HG03432 (cell line): ENCODE measurements at regions not wholly inside any gene's neighbourhood (a gene's known extent, or its start where the extent isn't known, plus 50 kb on each side); places are given as distances from the start of the nearest gene placed in this dataset.
"Not testable (repeated sequence)": the region's sequence is repeated elsewhere in the genome, so short reads cannot be mapped to it uniquely, and the experiment has no call there.

Source experiments
- ATAC-seq: cut with Tn5 transposase; IDR thresholded peaks from one replicate; pipeline ENCODE4 v1.9.1; 2021; ENCODE audit warnings: mild to moderate bottlenecking, moderate library complexity; ENCODE audit not compliant: unreplicated experiment

GRCh38 chr15:31217566-31218270 lies 108.9 kb upstream of the KLF13 start:
- ATAC-seq = no peak

GRCh38 chr15:31219221-31219620 lies 107.4 kb upstream of the KLF13 start:
- ATAC-seq = no peak

GRCh38 chr15:31221936-31222515 lies 104.6 kb upstream of the KLF13 start:
- ATAC-seq = no peak

- ATAC-seq = no peak
Measured at GRCh38 chr15:31222773-31223341, 103.8 kb upstream of the KLF13 start.

GRCh38 chr15:31223478-31224350 lies 102.9 kb upstream of the KLF13 start:
- no peak for ATAC-seq

GRCh38 chr15:31224661-31225060 lies 102.0 kb upstream of the KLF13 start:
- not testable (repeated sequence) for ATAC-seq

- ATAC-seq = no peak
Measured at GRCh38 chr15:31225356-31225955, 101.2 kb upstream of the KLF13 start.

- ATAC-seq = no peak
Measured at GRCh38 chr15:31226021-31226420, 100.6 kb upstream of the KLF13 start.

- no peak for ATAC-seq
Measured at GRCh38 chr15:31227235-31227634, 99.4 kb upstream of the KLF13 start.

GRCh38 chr15:31228011-31228484 lies 98.6 kb upstream of the KLF13 start:
- ATAC-seq = no peak

GRCh38 chr15:31228980-31229826 lies 97.4 kb upstream of the KLF13 start:
- peak; percentile 72 for ATAC-seq

- ATAC-seq = peak; percentile 77
Measured at GRCh38 chr15:31230630-31231485, 95.8 kb upstream of the KLF13 start.

GRCh38 chr15:31234815-31235214 lies 91.8 kb upstream of the KLF13 start:
- ATAC-seq = no peak

- ATAC-seq = peak; percentile 59
Measured at GRCh38 chr15:31235311-31236183, 91.1 kb upstream of the KLF13 start.

GRCh38 chr15:31236184-31237042 lies 90.2 kb upstream of the KLF13 start:
- peak; percentile 63 for ATAC-seq

GRCh38 chr15:31237043-31237324 lies 89.7 kb upstream of the KLF13 start:
- peak; percentile 3 for ATAC-seq

- no peak for ATAC-seq
Measured at GRCh38 chr15:31238906-31239305, 87.7 kb upstream of the KLF13 start.
